ENCODE measurements at regions not wholly inside any gene's neighbourhood (a gene's known extent, or its start where the extent isn't known, plus 50 kb on each side); places are given as distances from the start of the nearest gene placed in this dataset.
A peak's percentile ranks its signal among the peaks of the same experiment; 100 is the strongest.

DNA sequence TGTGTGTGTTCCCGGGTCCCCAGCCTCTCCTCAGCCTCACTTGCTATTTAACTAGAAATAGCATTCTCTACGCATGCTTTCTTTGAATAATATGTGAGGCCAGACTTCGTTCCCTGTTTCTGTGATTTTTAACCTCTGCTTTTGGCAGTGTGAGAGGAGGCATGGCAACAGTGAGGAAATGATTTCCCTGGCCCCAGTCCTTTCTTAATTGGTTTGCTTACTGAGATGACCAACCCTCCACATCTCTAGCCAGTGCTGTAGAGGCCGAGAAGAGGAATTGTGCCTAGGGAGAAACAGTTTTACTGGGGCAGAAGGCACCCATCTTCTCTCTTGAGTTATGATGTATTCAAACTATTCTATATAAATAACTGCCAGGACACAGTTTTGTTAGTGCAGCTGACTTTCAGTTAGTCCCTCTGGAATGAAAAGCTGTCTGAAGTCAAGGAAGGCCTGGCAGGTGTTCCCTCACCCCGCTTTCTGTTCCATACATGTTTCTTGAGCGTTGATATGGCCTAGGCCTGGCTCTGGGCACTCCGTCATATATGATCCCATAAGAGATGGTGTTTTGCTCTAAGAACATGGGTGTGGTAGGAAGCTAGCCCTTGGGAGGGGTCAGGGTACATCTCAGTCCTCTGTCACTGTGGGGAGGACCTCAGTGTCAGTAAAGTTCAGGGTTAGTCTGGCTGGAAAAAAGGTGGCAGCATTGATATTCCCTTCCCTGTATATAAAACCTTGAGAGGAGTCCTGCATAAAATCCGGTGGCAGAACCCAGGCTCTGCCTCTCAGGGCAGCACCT is 73.7 kb upstream of the NPAS1 start:
- Mint-ChIP-seq H3K27ac (peak overlapping the region in 2 of 3 donors; percentile 44 to 75), H3K4me3 (no peak overlapping the region), H3K36me3 (peaks cover 25% of the 10 kb centered on the region), H3K27me3 (no peaks in the 10 kb centered on the region), H3K9me3 (no peaks in the 10 kb centered on the region), H3K4me1 (peaks cover 4 to 53% (median 31%) of the 10 kb centered on the region in 4 donors)
- H3K27me3 ChIP-seq (ENCODE audit: control insufficient read depth, insufficient read depth, low read length), result no peaks in the 10 kb centered on the region
- H3K36me3 ChIP-seq (ENCODE audit: control insufficient read depth, insufficient read depth, low read length), result peaks cover 16% of the 10 kb centered on the region
- ATAC-seq (ENCODE audit: low read depth in 2 of 2) (no peak), DNase-seq (no peak)
- no peak overlapping the region for H3K4me3 ChIP-seq (ENCODE audit: low read depth, low read length)
- peaks cover 18% of the 10 kb centered on the region for H3K4me1 ChIP-seq (ENCODE audit: control insufficient read depth, insufficient read depth, low read length, poor library complexity, severe bottlenecking)
- H3K9me3 ChIP-seq (ENCODE audit: control insufficient read depth in 2 of 2, low read length in 2 of 2), result no peaks in the 10 kb centered on the region
- H3K27ac ChIP-seq (ENCODE audit: insufficient read depth, low read length, poor library complexity, severe bottlenecking), result no peak overlapping the region

DNA sequence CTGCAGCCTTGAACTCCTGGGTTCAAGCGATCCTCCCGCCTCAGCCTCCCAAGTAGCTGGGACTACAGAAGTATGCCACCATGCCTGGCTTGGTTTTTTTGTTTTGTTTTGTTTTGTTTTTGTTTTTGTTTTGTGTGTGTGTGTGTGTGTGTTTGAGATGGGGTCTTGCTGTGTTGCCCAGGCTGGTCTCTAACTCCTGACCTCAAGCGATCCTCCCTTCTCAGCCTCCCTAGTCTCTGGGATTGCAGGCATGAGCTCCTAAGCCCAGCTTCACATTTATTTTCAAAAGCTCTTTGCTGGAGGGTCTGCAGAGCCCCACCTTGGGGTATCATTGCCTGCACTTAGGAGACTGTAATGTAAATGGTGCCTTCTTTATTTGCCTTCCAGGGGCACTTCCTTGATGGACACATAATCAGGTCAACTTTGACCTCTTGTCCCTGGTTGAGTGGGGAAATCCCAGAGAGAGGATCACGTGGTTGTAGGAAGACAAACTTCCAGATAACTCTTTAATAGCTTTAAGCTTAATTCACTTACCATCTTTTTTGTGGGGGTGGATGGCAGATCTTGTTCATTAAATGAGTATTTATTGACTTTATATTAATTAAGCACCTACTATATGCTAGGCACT is 72.9 kb upstream of the NPAS1 start:
- no peak overlapping the region for H3K4me3 ChIP-seq (ENCODE audit: low read depth, low read length)
- Mint-ChIP-seq H3K9me3 (no peaks in the 10 kb centered on the region), H3K27me3 (no peaks in the 10 kb centered on the region), H3K27ac (peak overlapping the region; percentile 14 to 59 (median 44)), H3K4me1 (peaks cover 4 to 57% (median 38%) of the 10 kb centered on the region in 4 donors), H3K36me3 (peaks cover 20% of the 10 kb centered on the region), H3K4me3 (peak overlapping the region in 1 of 4 donors; percentile 16)
- ATAC-seq (ENCODE audit: low read depth in 2 of 2), result no peak
- no peaks in the 10 kb centered on the region for H3K9me3 ChIP-seq (ENCODE audit: control insufficient read depth in 2 of 2, low read length in 2 of 2)
- DNase-seq, result no peak
- peaks cover 25% of the 10 kb centered on the region for H3K4me1 ChIP-seq (ENCODE audit: control insufficient read depth, insufficient read depth, low read length, poor library complexity, severe bottlenecking)
- H3K27me3 ChIP-seq (ENCODE audit: control insufficient read depth, insufficient read depth, low read length), result no peaks in the 10 kb centered on the region
- peaks cover 16% of the 10 kb centered on the region for H3K36me3 ChIP-seq (ENCODE audit: control insufficient read depth, insufficient read depth, low read length)
- H3K27ac ChIP-seq (ENCODE audit: insufficient read depth, low read length, poor library complexity, severe bottlenecking), result no peak overlapping the region

DNA sequence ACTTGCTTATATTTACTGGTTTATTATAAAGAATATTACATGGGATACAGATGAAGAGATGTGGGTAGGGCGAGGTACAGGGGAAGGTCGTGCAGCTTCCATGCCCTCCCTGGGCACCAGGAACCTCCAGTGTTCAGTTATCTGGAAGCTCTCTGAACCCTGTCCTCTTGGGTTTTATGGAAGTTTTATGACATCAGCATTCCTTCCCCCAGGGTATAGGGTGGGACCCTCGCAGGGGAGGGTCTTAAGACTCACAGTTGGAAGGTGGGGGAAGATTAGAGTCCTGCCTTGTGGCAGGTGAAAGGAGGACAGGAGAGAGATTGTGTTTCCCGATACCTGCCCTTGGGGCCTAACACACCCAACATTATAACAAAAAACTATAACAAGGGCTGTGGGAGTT is 71.8 kb upstream of the NPAS1 start:
- Histone ChIP-seq H3K27me3 (ENCODE audit: control insufficient read depth, insufficient read depth, low read length) (no peaks in the 10 kb centered on the region), H3K9me3 (ENCODE audit: control insufficient read depth in 2 of 2, low read length in 2 of 2) (no peaks in the 10 kb centered on the region), H3K27ac (ENCODE audit: insufficient read depth, low read length, poor library complexity, severe bottlenecking) (no peak overlapping the region), H3K36me3 (ENCODE audit: control insufficient read depth, insufficient read depth, low read length) (peaks cover 15% of the 10 kb centered on the region), H3K4me1 (ENCODE audit: control insufficient read depth, insufficient read depth, low read length, poor library complexity, severe bottlenecking) (peaks cover 31% of the 10 kb centered on the region), H3K4me3 (ENCODE audit: low read depth, low read length) (no peak overlapping the region)
- H3K4me1 Mint-ChIP-seq, result peaks cover 4 to 61% (median 41%) of the 10 kb centered on the region in 4 donors
- H3K27ac Mint-ChIP-seq, result peak overlapping the region in 1 of 3 donors; percentile 68
- no peak overlapping the region for H3K4me3 Mint-ChIP-seq
- DNase-seq, result no peak
- H3K27me3 Mint-ChIP-seq, result no peaks in the 10 kb centered on the region
- H3K36me3 Mint-ChIP-seq, result peaks cover 18% of the 10 kb centered on the region
- H3K9me3 Mint-ChIP-seq, result no peaks in the 10 kb centered on the region
- no peak for ATAC-seq (ENCODE audit: low read depth in 2 of 2)

DNA sequence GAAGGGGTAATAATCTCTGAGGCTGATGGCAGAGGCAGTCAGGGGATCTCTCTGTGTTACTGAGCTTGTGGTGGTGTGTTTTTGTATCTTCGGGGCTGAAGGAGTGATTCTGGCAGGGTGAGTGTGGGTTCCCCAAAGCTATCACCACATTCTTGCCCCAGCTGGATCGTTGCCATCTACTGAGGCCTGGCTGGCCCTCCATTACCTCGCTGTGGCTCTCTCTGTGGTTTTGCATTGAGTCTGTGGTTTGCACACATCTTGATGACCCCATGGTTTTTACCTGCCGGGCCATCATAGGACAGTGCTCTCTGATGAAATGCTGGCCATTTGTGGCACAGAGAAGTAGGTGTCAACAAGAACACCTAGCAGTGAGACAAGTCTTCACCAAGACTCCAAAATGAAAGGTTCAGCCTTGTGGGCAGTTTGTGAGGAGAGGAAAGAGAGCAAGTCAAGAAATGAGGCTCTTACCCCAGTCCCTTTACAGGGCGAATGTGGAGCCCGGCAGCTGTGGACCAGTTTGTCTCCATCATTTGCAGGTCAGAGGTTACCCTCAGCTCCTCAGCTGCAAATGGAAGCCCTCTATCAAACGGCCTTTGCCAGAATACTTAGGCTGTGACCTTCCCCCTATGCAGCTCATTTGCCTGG is 69.0 kb upstream of the NPAS1 start:
- H3K9me3 ChIP-seq (ENCODE audit: control insufficient read depth in 2 of 2, low read length in 2 of 2), result no peaks in the 10 kb centered on the region
- peaks cover 8% of the 10 kb centered on the region for H3K36me3 Mint-ChIP-seq
- DNase-seq (no peak), ATAC-seq (ENCODE audit: low read depth in 2 of 2) (no peak)
- no peaks in the 10 kb centered on the region for H3K36me3 ChIP-seq (ENCODE audit: control insufficient read depth, insufficient read depth, low read length)
- H3K4me1 ChIP-seq (ENCODE audit: control insufficient read depth, insufficient read depth, low read length, poor library complexity, severe bottlenecking), result peaks cover 56% of the 10 kb centered on the region
- peak overlapping the region; percentile 16 for H3K27ac ChIP-seq (ENCODE audit: insufficient read depth, low read length, poor library complexity, severe bottlenecking)
- H3K9me3 Mint-ChIP-seq, result no peaks in the 10 kb centered on the region
- H3K4me3 Mint-ChIP-seq, result peak overlapping the region in 3 of 4 donors; percentile 4 to 29 (median 27)
- no peaks in the 10 kb centered on the region for H3K27me3 Mint-ChIP-seq
- no peaks in the 10 kb centered on the region for H3K27me3 ChIP-seq (ENCODE audit: control insufficient read depth, insufficient read depth, low read length)
- peak overlapping the region; percentile 72 to 83 (median 78) for H3K27ac Mint-ChIP-seq
- no peak overlapping the region for H3K4me3 ChIP-seq (ENCODE audit: low read depth, low read length)
- peaks cover 19 to 71% (median 53%) of the 10 kb centered on the region in 4 donors for H3K4me1 Mint-ChIP-seq

DNA sequence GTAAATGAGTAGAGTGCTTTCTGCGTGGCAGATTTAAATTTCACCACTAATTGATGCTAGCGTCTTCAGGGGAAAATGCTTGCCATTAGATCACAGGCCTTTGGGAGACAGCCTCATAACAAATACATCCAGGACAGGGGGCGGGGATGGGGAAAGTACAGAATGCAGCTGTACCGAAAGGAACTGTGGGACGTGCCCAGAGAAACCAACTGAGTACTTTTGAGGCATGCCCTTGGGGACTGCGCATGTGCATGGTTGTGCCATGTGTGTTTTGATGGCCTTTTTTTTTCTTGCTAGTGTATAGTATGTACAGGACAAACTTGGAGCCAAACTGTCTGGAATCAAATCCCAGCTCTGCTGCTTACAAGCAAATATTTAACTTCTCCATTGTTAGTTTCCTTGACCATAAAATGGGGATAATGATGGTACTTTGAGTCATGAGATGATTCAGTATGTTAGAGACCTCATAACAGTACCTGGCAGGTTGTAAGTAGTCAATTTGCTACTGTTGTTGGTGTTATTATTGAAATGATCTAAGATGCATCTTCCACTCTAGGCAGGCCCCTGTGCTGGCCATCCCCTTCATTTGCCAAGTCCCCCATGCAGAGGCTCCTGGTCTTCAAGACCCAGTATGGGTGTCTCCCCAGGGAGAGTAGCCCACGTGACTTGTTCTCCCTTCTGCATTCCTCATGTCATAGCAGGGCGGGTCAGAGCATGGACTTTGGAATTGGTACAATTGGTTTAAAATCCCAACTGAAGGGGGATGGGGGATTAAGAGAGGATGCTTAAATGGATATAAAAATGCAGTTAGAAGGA is 68.3 kb upstream of the NPAS1 start:
- Histone ChIP-seq H3K9me3 (ENCODE audit: control insufficient read depth in 2 of 2, low read length in 2 of 2) (no peaks in the 10 kb centered on the region), H3K27me3 (ENCODE audit: control insufficient read depth, insufficient read depth, low read length) (no peaks in the 10 kb centered on the region), H3K36me3 (ENCODE audit: control insufficient read depth, insufficient read depth, low read length) (no peaks in the 10 kb centered on the region), H3K4me1 (ENCODE audit: control insufficient read depth, insufficient read depth, low read length, poor library complexity, severe bottlenecking) (peaks cover 56% of the 10 kb centered on the region), H3K4me3 (ENCODE audit: low read depth, low read length) (no peak overlapping the region), H3K27ac (ENCODE audit: insufficient read depth, low read length, poor library complexity, severe bottlenecking) (no peak overlapping the region)
- peaks cover 20 to 69% (median 52%) of the 10 kb centered on the region in 4 donors for H3K4me1 Mint-ChIP-seq
- ATAC-seq (ENCODE audit: low read depth in 2 of 2) (no peak), DNase-seq (no peak)
- H3K27ac Mint-ChIP-seq, result peak overlapping the region; percentile 72 to 83 (median 78)
- peaks cover 8% of the 10 kb centered on the region for H3K36me3 Mint-ChIP-seq
- H3K4me3 Mint-ChIP-seq, result peak overlapping the region in 1 of 4 donors; percentile 27
- no peaks in the 10 kb centered on the region for H3K9me3 Mint-ChIP-seq
- H3K27me3 Mint-ChIP-seq, result no peaks in the 10 kb centered on the region

DNA sequence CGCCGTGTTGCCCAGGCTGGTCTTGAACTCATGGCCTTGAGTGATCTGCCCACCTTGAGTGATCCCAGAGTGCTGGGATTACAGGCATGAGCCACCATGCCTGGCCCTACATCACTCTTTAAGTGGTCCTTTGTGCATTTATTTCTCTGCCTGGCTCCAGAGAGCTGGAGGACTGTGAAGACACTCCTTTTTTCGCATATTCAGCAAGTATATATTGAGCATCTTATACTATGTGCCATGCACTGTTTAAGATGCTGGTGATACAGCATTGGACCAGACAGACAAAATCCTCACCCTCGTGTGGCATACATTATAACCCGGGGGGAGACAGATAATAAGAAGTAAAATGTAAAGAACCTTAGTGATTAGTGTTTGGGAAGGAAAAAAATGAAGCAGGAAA is 66.8 kb upstream of the NPAS1 start:
- peaks cover 20 to 71% (median 54%) of the 10 kb centered on the region in 4 donors for H3K4me1 Mint-ChIP-seq
- peak overlapping the region; percentile 86 for H3K27ac ChIP-seq (ENCODE audit: insufficient read depth, low read length, poor library complexity, severe bottlenecking)

DNA sequence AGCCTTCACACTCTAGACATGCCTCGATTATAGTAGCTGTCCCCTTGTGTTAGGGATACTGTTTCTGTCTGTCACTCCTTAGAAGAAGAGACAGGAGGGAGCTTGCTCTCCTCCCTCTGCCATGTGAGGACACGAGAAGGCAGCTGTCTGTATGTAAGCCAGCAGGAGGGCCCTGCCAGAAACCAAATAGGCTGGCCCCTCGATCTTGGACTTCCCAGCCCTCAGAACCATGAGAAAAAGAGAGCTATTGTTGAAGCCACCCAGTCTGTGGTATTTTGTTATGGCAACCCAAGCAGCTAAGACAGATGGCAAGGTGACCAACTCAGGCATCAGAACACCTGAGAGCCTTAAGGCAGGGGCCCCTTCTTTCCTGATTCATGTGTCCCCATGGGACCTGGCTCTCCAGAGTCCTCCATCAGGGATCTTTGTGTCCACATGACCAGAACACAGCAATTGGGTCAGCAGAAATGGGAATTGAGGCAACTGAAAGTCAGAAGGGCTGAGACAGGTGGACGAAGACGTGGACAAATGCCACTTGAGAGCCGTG is 65.6 kb upstream of the NPAS1 start:
- Histone ChIP-seq H3K27ac (ENCODE audit: insufficient read depth, low read length, poor library complexity, severe bottlenecking) (peak overlapping the region; percentile 86), H3K36me3 (ENCODE audit: control insufficient read depth, insufficient read depth, low read length) (no peaks in the 10 kb centered on the region), H3K4me3 (ENCODE audit: low read depth, low read length) (peak overlapping the region; percentile 95), H3K27me3 (ENCODE audit: control insufficient read depth, insufficient read depth, low read length) (no peaks in the 10 kb centered on the region), H3K4me1 (ENCODE audit: control insufficient read depth, insufficient read depth, low read length, poor library complexity, severe bottlenecking) (peaks cover 80% of the 10 kb centered on the region), H3K9me3 (ENCODE audit: control insufficient read depth in 2 of 2, low read length in 2 of 2) (no peaks in the 10 kb centered on the region)
- peak overlapping the region; percentile 63 to 92 (median 84) for H3K4me3 Mint-ChIP-seq
- DNase-seq (peak in 1 of 3 donors; percentile 5), ATAC-seq (ENCODE audit: low read depth in 2 of 2) (no peak)
- H3K27me3 Mint-ChIP-seq, result no peaks in the 10 kb centered on the region
- peaks cover 11% of the 10 kb centered on the region for H3K36me3 Mint-ChIP-seq
- peak overlapping the region; percentile 83 to 99 (median 95) for H3K27ac Mint-ChIP-seq
- H3K9me3 Mint-ChIP-seq, result no peaks in the 10 kb centered on the region
- peaks cover 20 to 77% (median 60%) of the 10 kb centered on the region in 4 donors for H3K4me1 Mint-ChIP-seq

More for the DNA sequence above, 66.8 kb upstream of the NPAS1 start:
- Histone ChIP-seq H3K4me1 (ENCODE audit: control insufficient read depth, insufficient read depth, low read length, poor library complexity, severe bottlenecking) (peaks cover 70% of the 10 kb centered on the region), H3K36me3 (ENCODE audit: control insufficient read depth, insufficient read depth, low read length) (no peaks in the 10 kb centered on the region), H3K27me3 (ENCODE audit: control insufficient read depth, insufficient read depth, low read length) (no peaks in the 10 kb centered on the region), H3K9me3 (ENCODE audit: control insufficient read depth in 2 of 2, low read length in 2 of 2) (no peaks in the 10 kb centered on the region), H3K4me3 (ENCODE audit: low read depth, low read length) (no peak overlapping the region)
- ATAC-seq (ENCODE audit: low read depth in 2 of 2) (no peak), DNase-seq (no peak)
- no peaks in the 10 kb centered on the region for H3K9me3 Mint-ChIP-seq
- peak overlapping the region; percentile 83 to 99 (median 95) for H3K27ac Mint-ChIP-seq
- peaks cover 11% of the 10 kb centered on the region for H3K36me3 Mint-ChIP-seq
- H3K27me3 Mint-ChIP-seq, result no peaks in the 10 kb centered on the region
- peak overlapping the region in 2 of 4 donors; percentile 52 to 63 for H3K4me3 Mint-ChIP-seq

All from CD4-positive, CD25-positive, alpha-beta regulatory T cell (primary cell).